ENCODE measurements at regions not wholly inside any gene's neighbourhood (a gene's known extent, or its start where the extent isn't known, plus 50 kb on each side); places are given as distances from the start of the nearest gene placed in this dataset.

DNA sequence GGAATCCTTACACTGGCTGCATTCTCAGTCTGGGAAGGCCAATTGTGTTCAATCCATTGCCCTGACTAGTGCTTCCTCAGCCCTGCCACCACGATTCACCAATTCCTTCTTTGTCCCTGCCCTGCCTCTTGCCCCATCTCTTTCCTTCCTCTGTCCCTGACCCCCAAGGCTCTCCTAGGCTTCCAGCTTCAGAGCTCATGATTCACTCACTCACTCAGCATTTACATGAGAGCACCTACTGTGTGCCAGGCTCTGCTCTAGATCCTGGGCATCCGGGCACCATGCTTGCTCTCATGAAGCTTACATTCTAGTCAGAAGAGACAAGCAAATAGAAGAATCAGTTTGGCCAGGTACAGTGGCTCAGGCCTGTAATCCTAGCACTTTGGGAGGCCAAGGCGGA, 489.5 kb upstream of the JARID2 start (continued):
- TF ChIP-seq ZBTB33 (IDR thresholded peaks at IDR 0.05; ENCODE audit: borderline replicate concordance, low read depth), result no peak

GRCh38 chr6:14757014-14757413, 488.9 kb upstream of the JARID2 start:
- Histone ChIP-seq H3F3A (replicated peaks; ENCODE audit: insufficient read depth) (no peaks in the 10 kb centered on the region), H2AFZ (ENCODE audit: low read depth) (no peak overlapping the region), H3K27ac (ENCODE audit: low read depth in 2 of 2, low read length in 1 of 2) (no peak overlapping the region), H3K4me3 (ENCODE audit: low read depth in 2 of 2, low read length in 1 of 2) (no peak overlapping the region), H3K9me3 (no peaks in the 10 kb centered on the region), H3K4me2 (no peak overlapping the region), H3K4me1 (ENCODE audit: control insufficient read depth in 1 of 2, insufficient read depth in 2 of 2, low read depth in 1 of 2, low read length in 1 of 2) (no peaks in the 10 kb centered on the region), H4K20me1 (ENCODE audit: insufficient read depth) (no peaks in the 10 kb centered on the region), H3K79me2 (ENCODE audit: insufficient read depth) (no peaks in the 10 kb centered on the region), H3K9ac (no peak overlapping the region), H3K27me3 (ENCODE audit: insufficient read depth) (no peaks in the 10 kb centered on the region), H3K9me2 (no peaks in the 10 kb centered on the region), H3K36me3 (replicated peaks in 1 of 2; ENCODE audit: control insufficient read depth in 1 of 2, insufficient read depth in 2 of 2, low read length in 1 of 2) (no peaks in the 10 kb centered on the region)
- no peak for DNase-seq
- POLR2A ChIA-PET, result no interaction called here
- CTCF ChIA-PET, result no interaction called here
- 9% methylated on average over 1 of the region's 1 CpG for WGBS (ENCODE audit: low lambda C conversion rate)
- no peak for TF ChIP-seq EZH2phosphoT487 (IDR thresholded peaks at IDR 0.05; ENCODE audit: borderline replicate concordance, low read depth)

DNA sequence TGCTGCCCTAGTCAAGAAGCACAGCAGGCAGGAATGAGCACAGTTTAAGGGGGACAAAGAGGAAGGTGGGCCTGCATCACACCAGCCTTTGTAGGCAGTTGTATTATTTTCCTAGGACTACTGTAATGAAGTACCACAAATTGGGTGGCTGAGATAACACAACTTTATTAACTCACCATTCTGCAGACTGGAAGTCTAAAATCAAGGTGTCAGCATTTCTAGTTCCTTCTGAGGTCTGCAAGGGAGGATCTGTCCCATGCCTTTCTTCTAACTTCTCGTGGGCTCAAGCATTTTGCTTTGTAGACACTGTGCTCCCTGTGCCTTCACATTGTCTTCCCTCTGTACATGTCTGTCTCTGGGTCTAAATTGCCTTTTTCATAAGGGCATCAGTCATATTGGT, 488.5 kb upstream of the JARID2 start:
- no peaks in the 10 kb centered on the region for H3K27me3 ChIP-seq (ENCODE audit: insufficient read depth)
- no peaks in the 10 kb centered on the region for H4K20me1 ChIP-seq (ENCODE audit: insufficient read depth)
- DNase-seq, result no peak
- H3K4me1 ChIP-seq (ENCODE audit: control insufficient read depth in 1 of 2, insufficient read depth in 2 of 2, low read depth in 1 of 2, low read length in 1 of 2), result no peaks in the 10 kb centered on the region
- H2AFZ ChIP-seq (ENCODE audit: low read depth), result no peak overlapping the region
- H3K36me3 ChIP-seq (replicated peaks in 1 of 2; ENCODE audit: control insufficient read depth in 1 of 2, insufficient read depth in 2 of 2, low read length in 1 of 2), result no peaks in the 10 kb centered on the region
- H3K79me2 ChIP-seq (ENCODE audit: insufficient read depth), result no peaks in the 10 kb centered on the region
- ChIA-PET CTCF (no interaction called here), POLR2A (no interaction called here)
- TF ChIP-seq, protein P1, sequence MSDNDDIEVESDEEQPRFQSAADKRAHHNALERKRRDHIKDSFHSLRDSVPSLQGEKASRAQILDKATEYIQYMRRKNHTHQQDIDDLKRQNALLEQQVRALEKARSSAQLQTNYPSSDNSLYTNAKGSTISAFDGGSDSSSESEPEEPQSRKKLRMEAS (IDR thresholded peaks at IDR 0.05; ENCODE audit: low read depth), result no peak
- no peak for TF ChIP-seq MXI1 (IDR thresholded peaks at IDR 0.05; ENCODE audit: low read depth, low read length)
- TF ChIP-seq, protein P2, sequence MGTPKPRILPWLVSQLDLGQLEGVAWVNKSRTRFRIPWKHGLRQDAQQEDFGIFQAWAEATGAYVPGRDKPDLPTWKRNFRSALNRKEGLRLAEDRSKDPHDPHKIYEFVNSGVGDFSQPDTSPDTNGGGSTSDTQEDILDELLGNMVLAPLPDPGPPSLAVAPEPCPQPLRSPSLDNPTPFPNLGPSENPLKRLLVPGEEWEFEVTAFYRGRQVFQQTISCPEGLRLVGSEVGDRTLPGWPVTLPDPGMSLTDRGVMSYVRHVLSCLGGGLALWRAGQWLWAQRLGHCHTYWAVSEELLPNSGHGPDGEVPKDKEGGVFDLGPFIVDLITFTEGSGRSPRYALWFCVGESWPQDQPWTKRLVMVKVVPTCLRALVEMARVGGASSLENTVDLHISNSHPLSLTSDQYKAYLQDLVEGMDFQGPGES (IDR thresholded peaks at IDR 0.05; ENCODE audit: low read depth, low read length), result no peak
- WGBS (ENCODE audit: low lambda C conversion rate), result 30% methylated on average over 1 of the region's 1 CpG
- H3K9me3 ChIP-seq, result no peaks in the 10 kb centered on the region
- no peak overlapping the region for H3K4me2 ChIP-seq
- H3K4me3 ChIP-seq (ENCODE audit: low read depth in 2 of 2, low read length in 1 of 2), result no peak overlapping the region
- H3F3A ChIP-seq (replicated peaks; ENCODE audit: insufficient read depth), result no peaks in the 10 kb centered on the region
- no peak overlapping the region for H3K9ac ChIP-seq
- H3K27ac ChIP-seq (ENCODE audit: low read depth in 2 of 2, low read length in 1 of 2), result no peak overlapping the region
- no peaks in the 10 kb centered on the region for H3K9me2 ChIP-seq

Data from SK-N-SH (cell line).